HL-60 (cell line): ENCODE measurements at regions not wholly inside any gene's neighbourhood (a gene's known extent, or its start where the extent isn't known, plus 50 kb on each side); places are given as distances from the start of the nearest gene placed in this dataset.

Source experiments
- REST ChIP-seq: IDR thresholded peaks from 2 replicates; pipeline ENCODE4 v1.6.1; 2012; ENCODE audit warnings: low read depth; ENCODE audit not compliant: insufficient replicate concordance
- TF ChIP-seq, protein P1 (sequence below): IDR thresholded peaks from one replicate; pipeline ENCODE4 v1.5.1; 2011; ENCODE audit warnings: low read length, control low read depth, inconsistent platforms; ENCODE audit not compliant: insufficient read depth

- TF ChIP-seq, protein P1, sequence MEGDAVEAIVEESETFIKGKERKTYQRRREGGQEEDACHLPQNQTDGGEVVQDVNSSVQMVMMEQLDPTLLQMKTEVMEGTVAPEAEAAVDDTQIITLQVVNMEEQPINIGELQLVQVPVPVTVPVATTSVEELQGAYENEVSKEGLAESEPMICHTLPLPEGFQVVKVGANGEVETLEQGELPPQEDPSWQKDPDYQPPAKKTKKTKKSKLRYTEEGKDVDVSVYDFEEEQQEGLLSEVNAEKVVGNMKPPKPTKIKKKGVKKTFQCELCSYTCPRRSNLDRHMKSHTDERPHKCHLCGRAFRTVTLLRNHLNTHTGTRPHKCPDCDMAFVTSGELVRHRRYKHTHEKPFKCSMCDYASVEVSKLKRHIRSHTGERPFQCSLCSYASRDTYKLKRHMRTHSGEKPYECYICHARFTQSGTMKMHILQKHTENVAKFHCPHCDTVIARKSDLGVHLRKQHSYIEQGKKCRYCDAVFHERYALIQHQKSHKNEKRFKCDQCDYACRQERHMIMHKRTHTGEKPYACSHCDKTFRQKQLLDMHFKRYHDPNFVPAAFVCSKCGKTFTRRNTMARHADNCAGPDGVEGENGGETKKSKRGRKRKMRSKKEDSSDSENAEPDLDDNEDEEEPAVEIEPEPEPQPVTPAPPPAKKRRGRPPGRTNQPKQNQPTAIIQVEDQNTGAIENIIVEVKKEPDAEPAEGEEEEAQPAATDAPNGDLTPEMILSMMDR = no peak
- TF ChIP-seq REST = no peak
Measured at GRCh38 chr2:217340176-217340575, 480.3 kb upstream of the TNP1 start.
